ENCODE measurements at regions not wholly inside any gene's neighbourhood (a gene's known extent, or its start where the extent isn't known, plus 50 kb on each side); places are given as distances from the start of the nearest gene placed in this dataset.
"Not testable (repeated sequence)": the region's sequence is repeated elsewhere in the genome, so short reads cannot be mapped to it uniquely, and the experiment has no call there.

DNA sequence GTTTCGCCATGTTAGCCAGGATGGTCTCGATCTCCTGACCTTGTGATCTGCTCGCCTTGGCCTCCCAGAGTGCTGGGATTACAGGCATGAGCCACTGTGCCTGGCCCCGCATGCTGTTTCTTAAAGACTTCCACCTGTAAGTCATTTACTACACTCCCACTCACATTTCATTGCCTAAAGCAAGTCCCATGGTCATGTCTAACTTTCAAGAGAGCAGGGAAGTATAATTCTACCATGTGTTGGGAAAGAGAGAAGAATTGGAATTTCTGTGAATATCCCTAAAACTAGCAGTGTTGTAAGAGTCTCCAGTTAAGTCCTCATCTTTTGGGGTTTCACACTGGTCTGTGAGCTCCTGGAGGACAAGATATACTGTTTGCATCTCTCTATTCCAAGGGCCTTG lies 139.7 kb downstream of the EMP1 start:
- no peak for DNase-seq

DNA sequence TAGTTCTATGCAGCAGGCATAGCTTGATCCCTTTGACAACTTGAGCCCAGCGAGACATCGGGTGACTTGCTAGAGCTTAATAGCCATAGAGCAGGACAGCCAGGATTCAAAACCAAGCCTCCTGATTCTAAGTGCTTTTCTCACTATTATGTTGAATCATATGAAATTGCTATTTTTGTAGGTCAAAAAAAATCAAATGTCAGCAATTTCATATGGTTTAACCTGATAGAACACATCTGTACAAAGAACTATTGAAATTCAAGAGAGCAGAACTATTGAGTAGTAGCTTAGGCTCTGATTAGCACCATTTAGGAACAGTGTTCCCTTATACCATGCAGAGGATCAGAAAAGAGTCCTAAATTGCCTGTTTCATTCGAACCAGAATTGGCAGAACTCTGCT lies 132.0 kb downstream of the EMP1 start:
- DNase-seq: no peak

DNA sequence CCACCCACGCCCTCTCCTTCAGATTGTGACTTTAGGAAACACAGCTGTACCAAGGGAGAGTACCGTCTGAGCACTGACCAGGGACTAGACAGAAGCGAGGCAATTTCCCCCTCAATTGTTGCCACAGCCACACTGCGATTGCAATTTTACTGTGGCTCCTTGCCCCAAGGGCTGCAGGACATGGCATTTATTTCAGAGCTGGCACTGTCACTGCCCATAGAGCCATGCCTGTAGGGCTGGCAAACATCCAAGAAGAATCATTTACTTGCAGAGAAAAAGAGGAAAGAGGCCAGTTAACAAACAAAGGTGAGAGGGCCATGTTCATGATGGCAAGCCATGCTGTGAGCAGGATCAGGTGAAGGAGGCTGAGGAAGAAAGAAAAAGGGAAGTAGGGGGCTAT lies 129.6 kb downstream of the EMP1 start:
- no peak for DNase-seq

DNA sequence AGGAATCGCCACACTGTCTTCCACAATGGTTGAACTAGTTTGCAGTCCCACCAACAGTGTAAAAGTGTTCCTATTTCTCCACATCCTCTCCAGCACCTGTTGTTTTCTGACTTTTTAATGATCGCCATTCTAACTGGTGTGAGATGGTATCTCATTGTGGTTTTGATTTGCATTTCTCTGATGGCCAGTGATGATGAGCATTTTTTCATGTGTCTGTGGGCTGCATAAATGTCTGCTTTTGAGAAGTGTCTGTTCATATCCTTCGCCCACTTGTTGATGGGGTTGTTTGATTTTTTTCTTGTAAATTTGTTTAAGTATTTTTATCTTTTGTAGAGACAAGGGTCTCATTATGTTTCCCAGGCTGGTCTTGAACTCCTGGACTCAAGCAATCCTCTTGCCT lies 128.5 kb downstream of the EMP1 start:
- DNase-seq: not testable (repeated sequence)

DNA sequence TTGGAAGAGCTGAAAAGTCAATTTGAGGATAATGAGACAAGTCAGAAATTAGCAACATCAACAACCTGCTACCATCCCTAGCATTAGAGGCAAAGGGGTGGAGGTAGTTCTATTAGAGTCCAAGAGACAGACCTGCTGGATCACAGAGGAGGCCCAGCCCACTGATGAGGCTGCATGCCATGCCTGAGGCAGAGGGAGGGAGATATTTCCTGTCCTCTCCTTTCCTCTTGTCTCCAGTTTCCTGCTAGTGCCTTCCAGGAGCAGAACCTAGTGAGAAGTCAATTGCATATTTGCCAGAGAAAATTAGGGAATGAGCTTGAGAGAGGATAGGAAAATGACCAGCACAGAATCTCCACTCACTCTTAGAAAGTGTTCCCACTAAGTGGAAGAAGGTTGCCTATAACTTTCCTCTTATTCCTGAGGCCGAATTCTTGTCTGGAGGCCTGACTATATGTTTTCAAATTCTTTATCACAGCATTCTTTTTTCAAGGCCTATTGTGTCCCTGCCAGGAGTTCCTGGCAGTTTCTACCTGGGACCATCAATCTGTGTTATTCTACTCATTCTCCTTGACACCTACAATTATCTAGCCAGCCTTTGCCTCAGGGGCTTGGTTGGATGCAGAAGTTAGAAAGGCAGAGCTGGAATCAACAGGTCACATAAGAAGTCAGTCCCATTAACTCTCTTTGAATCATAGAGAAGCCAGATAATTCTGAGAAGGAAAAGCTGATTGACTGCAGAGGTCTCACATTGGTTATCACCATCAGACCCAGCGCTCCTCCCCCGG lies 121.9 kb downstream of the EMP1 start:
- no peak for DNase-seq

DNA sequence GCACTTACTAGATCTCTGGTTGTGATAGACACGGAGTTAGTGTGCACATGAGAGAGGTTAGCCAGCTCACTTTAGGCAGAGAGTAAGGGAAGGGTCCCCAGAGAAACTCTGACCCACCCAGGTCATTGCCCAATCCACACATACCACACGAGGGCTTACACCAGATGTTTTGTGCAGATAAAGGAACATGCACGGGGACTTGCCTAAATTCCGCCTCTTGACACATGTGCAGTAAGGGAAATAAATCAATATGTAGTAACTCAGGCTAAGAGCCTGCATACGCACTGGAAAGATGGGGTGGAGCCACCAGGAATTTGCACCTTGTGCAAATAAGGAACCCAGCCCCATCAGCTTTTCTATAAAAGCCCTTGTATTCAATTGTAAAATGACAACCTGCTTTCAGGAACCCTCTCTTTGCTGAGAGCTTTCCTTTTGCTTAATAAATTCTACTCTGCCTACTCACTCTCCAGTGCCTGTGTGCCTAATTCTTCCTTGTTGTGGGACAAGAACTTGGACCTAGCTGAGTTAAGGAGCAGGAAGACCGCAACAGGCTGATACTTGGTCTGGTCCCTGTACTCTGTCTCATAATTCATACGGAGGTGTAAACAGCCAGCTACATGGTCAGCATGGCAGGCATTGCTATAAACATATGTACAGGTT lies 120.2 kb downstream of the EMP1 start:
- no peak for DNase-seq

DNA sequence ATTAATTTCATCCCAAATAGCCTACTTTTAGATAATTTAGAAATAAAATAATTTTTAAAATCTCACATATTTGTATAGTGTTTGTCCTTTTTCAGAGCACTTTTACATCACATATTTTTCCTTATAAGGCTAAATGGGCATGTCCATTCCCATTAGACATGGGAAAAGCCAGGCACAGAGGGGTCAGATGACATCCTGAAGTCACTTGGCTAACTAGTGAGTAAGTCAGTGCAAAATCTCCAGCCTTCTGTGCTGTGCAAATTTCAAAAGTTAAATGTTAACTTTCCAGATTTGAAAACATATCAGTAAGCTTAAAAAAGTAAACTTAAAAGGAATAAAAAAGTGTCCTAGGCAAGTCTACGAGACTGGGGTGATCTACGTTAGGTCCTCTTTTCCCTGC lies 117.4 kb downstream of the EMP1 start:
- DNase-seq: no peak

DNA sequence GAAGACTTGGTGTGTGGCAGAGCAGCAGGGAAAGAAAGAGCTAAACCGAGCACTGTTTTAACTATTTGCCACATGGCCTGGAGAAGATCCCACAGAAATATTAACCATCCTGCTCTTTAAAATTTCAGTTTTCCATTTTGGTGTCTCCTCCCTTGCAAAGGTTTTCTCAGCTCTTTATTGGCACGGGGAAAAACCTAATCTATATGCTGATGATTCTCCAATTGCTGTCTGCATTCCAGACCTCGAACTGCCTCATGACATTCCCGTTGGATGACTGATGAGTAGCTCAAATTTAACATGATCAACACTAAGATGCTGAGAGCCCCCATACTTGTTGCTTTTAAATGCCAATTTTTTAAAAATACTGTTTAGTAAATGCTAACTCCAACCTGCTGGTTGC lies 115.0 kb downstream of the EMP1 start:
- DNase-seq: no peak

DNA sequence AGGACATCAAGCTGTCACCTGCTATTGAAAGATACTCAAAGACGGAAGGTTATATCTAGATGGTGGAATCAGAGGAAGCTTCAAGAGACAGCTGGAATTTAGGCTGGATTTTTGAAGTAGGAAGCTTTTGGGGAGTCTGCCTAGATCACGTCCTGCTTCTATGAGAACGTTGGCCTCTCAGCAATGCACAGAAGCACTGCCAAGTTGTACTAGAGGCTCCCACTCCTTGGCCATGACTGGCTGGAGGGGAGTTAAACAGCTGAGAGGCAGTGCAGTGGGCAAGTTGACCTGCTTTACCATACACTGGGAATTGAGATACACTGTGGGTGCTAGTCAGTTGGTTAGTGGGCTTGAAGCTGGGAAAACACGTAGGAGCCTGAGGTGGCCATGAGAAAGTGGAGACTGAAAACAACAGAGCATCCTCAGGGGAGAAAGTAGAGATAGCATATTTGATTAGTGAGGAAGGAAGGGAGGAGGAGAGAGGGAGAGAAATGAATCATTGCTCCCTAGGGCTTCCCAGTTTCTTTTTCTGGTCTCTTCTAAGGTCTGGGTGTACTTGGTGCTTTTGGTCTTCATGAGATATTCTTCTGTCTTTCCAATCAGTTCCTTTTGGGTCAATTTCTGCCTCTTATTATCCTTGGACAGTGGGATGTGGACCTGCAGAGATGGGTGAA lies 110.8 kb downstream of the EMP1 start:
- no peak for DNase-seq

DNA sequence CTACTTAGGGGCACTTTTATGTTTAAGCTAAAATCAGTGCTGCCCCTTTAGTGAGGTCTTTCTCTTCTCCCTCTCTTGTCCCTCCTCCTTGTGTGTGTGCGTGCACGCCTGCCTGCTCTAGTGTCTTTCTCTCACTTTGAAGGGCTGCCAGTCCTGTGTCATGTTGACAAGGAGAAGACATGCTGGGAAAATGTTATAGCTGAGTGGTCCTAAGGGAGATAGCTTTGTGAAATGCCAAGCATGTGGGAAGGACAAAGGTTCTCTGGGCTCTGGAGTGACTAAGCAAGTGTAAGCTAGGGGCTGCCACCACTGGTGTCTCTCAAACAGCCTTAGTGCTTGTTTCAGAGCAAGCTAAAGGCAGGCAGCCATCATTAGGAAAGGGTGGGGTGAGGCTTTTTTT lies 108.4 kb downstream of the EMP1 start:
- no peak for DNase-seq

DNA sequence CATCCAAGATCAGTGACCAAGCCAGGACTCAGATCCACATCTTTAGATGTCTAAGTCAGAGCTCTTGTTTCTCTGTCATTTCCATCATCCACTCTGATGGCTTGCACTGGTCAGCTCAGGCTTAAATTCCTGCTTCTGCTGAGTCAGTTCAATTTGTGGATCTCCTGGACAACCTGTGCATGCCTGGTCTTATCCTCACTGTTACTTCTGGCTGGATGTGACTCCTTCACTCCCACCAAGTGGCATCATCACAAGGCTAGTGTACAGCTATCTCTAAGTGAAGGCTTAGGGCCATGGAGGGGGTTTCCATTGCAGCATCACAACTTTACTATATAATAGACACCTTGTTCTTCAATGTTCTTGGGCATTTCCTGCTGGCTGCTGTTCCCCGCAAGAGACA lies 102.9 kb downstream of the EMP1 start:
- DNase-seq: no peak

DNA sequence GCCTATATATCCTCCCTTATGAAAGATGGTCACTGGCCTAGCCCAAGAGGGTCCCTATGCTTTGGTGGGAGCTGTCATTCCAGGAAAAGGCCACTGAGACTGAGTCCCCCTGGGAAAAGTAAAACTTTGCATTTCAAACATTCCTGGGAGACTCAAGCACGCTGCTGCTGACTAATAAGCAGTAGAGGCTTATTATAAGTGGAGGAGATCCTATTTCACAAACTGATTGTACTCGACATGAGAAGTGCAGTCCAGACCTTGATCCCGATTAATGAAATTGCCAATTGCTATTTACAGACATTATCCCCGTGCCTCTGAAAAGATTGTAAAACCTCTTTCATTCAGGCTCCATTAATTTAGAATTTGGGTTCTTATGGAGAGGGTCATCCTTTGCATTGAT lies 96.6 kb downstream of the EMP1 start:
- DNase-seq: no peak

DNA sequence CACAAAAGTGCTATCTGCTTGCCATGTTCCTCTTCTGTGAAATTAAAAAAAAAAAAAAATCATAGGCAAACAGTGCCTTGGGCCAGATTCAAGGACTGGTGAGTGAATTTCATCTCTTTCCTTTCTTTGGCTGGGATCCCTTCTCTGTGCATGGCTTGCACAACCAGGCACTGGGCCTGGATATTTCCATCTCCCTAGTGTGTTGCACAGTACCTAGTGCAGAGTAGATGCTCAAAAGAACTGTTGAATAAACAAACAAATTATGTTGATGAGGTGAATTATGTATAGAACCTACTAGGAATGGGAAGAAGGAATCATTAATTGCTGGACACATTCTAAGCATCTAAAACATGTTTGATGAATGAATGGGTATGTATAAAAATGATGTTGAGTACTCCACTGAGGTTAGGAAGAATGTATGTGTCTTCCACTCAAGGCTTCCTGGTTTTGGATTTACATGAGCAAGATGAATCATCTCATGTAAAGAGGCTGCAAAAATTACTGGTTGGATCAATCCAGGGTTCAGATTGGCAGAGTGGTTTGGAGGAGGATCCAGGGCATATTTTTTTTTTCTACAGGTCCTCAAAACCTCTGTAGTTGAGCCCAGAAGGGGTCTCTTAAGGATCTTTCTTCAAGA lies 93.2 kb downstream of the EMP1 start:
- no peak for DNase-seq

DNA sequence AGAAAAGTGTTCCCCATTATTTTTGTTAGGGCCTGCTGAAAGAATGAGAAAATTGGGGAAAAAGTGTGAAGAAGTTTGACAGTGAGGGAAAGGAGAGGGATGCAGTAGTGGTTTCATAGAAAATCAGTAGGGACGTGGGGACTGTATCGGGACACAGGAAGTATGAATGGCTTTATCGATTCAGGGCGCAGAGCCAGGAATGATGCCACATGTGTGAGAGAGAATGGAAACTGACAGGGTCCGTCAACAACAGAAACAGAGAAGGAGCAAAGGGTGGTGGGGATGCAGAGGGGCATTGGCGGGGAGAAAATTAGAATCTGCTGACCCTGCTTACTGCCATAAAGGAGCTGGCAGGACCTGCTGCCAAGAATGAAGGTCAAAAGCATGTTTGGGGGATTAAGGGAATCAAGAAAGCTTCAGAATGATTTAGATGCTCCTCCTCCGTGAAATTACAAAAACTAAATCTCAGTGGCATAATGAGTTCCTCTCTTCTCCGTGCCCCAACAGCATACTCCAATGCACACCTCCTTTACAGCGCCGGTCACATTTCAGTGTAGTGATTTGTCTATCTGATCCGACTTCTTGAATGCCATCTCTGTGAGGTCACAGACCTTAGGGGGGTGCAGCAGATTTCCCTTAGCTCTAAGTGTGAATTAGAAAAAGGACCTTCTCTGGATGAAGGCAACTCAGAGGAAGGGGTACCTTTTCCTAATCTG lies 92.6 kb downstream of the EMP1 start:
- DNase-seq: no peak

DNA sequence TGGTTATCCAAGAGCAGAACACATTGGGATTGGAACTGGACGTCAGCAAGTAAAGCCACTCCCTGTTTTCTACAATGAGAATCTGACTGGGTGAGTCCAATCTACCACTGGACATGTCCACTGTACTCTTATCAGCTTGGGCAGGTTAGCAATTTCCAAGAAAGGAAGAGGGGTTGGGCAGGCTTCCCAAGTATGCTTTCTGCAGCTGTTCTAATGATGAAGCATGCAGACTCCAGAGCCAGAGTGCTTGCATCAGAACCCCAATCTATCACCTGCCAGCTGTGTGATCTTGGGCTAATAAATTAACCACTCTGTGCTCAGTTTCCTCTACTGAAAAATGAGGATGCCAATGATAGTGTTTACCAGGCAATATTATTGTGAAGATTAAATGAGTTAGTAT lies 92.0 kb downstream of the EMP1 start:
- DNase-seq: no peak

DNA sequence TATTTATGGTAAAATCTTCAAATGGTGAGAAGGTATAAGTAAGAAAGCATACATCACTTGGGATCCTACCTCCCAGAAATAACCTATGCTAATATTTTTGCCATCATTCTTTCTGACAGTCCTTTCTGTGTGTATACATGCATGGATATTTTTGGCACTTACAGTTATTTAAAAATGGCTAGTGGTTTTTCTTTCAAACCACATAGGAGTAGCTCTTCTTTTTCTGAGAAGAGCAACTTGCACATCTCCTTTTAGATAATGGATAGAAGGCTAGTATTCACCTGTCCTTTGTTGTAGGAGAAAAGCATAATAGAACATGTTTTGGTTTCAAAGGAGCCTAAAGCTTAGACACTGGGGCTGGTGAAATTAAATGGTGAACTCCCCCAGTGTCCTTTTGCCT lies 87.3 kb downstream of the EMP1 start:
- DNase-seq: no peak

DNA sequence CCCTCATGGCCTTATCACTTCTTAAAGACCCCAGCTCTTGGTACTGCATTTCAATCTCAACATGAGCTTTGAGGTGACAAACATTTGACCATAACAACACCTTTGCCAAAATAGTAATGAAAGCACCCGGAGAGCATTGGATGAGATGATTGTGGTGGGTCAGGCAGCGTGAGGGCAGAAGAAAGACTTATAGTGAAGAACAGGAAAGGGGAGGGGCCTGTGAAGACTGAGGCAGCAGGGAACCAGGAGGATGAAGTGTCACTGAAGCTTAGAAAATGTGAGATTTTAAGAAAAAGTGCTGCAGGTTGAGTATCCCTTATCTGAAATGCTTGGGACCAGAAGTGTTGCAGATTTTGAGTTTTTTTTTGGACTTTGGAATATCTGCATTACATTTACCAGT lies 86.3 kb downstream of the EMP1 start:
- no peak for DNase-seq

DNA sequence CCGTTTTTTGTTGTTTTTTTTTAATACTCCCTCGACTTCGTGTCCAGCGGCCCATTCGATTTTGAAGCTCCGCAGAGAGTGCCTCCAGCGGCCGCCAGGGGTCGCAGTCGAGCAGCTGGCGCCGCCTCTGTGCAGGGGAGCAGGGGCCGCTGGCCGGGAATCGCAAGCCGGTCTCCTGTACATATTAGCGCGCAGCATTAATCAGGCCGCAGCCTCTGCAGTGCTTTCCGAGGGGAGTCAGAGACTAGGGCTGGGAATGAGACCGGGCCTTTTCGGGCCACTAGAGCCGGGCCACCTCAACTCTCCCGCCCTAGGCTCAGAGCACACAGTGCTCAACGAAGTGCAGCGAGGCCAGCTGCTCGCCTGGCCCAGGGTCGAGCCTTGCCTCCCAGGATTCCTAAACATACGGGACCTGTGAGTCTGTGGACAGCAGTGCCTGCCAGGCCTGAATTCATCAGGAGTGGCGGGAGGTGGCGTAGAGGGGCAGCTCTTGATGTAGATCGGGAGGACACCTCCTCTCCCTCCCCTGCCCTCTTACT lies 81.8 kb downstream of the EMP1 start:
- DNase-seq: peak; percentile 16 to 34

DNA sequence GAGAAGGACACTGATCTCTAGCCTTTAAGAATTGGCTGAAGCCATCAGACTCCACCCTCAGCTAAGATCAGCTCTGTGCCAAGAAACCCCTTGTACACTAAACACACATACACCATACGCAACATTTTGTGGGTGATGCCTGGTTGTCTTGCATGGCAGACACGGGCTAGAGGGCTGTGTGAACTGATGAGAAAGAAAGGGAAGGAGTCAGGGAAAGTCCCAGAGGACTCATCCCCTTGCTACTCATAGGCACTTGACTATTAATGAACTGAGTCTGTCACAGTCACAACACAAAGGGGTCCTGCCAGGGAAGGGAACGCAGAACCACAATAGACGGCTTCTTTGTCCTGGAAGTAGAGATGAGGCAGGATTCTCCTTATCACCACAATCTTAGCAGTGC lies 80.8 kb downstream of the EMP1 start:
- DNase-seq: no peak

DNA sequence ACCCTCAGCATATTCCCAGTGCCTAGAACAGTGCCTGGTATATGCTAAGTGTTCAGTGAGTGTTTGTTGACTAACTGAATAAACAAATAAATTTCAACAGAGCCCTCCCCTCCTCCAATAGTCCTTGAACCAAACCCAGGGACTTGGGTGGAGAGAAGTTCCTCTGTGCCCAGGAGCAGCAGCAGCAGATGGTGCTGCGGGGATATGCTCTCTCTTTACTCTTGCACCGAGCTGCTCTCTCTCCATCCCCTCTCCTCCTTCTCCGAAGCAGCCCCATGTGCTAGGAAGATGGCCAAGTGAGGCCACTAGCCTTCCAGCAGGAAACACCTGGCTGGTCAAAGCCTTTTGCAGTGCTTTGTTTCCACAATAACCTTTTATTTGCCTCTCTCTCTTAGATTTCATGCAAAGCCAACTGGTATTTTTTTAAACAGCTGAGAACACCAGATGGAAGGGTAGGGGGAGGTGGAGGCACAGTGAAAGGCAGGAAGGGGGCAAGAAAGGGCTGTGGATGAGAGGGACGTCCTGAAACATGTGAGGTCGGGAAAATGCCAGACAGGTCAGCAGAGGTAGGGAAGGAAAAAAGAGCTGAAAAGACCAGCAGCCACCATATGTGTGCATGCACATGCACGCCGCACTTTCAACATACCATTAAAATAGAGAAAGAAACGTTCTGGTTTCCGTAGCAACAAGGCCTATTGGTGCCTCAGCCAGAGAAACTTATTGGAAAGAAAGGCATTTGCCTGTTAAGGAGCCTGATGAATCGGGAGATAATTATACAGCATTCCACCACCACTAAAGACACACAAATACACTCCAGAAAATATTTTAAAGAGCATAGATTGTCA lies 78.9 kb downstream of the EMP1 start:
- no peak for DNase-seq

DNA sequence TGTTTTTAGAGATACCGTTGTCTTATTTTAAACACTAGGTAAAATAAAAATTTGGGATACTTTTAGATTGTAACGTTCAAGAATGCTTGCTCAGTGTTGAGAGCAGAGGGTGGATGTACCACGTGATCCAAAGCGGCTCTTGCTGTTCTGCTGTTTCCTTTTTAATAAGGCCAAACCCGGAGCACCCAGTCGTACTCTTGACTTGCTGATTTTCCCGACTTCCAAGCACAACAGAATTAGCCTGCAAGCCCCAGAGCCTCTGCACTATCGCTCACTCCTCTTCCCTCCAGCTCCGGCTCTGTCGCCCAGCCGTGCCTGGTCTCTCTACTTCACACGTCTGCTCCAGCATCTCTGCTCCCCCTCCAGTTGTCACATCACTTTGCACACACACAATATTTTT lies 77.3 kb downstream of the EMP1 start:
- no peak for DNase-seq

DNA sequence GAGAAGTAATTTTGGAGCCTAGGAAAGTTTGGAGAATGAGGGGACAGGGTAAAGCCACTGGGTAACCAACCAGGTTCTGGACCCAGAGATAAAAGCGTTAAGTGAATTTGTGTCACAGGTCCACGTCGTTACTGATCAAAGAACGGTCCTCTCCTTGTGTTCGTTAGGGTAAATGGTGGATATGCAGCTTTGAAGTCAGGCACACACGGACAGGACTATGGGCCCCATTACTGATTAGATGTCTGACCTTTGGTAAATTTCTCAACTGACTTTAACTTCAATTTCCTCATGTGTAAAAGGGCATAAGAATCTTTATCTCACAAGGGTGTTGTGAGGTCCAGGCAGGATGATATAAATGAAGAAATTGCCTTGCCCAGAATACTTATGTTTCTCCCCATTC lies 76.6 kb downstream of the EMP1 start:
- DNase-seq: no peak

Measured in Kasumi-1 (cell line).